Frontal cortex (tissue), 3 donors: ENCODE measurements at regions not wholly inside any gene's neighbourhood (a gene's known extent, or its start where the extent isn't known, plus 50 kb on each side); places are given as distances from the start of the nearest gene placed in this dataset.

Experiments
- DNase-seq, 2 donors: peaks; one replicate each; pipeline ENCODE4 v3.0.0; 2012; ENCODE audit warnings: low spot score in 2 of 2
- FAIRE-seq: peaks from 2 replicates; lab custom pipeline; 2012; peaks lifted over from hg19 to GRCh38; lab: Jason Lieb, UNC
- donor health status: control.
- donor health status: control.
- donor health status: control.

DNA sequence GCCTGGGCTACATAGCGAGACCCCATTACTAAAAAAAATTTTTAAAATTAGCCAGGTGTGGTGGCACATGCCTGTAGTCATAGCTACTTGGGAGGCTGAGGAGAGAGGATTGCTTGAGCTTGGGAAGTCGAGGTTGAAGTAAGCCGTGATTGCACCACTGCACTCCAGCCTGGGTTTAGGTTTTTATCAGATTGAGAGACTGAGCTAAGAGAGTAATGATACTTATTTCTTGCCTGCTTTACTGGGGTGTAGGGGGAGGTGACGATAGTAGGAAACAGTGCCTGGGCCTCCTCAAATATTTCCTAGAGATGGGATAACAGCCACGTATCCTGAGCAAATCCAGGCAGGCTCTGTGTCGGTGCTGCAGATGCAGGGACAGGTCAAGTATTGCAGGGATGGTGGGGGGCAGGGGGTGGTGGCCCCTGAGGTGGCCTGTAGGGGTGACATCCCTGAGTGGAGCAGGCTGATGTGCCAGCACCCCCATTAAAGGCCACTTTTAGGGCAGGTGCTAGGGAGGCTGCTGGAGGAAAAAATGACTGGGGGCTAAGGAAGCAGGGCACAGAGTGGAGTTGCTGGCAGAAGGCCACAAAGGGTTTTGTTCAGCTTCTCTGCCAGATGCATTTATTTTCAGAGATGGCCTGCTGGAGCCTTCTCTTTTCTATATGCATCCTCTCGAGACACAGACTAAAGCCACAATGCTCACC is 130.5 kb downstream of the RHOU start:
- DNase-seq (no peak), FAIRE-seq (no peak)

DNA sequence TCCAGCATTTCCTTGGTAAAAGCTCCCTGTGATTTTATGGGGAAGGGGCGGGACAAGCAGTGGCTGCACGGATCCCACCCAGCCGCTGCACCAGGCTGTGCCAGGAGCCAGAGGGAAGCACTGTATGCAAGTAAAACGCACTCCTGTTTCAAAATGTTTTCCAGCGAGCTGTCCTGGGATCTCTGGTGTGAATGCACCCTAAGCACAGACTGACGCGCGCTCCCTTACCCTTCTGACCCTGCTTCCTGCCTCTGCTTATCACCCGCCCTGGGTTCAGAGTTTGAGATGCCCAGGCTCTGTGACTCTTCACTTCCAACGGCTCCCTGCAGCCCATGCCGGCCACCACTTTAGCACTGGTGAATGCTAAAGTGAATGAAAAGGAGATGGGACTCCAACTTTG is 131.2 kb downstream of the RHOU start:
- DNase-seq (no peak), FAIRE-seq (no peak)

- no peak for DNase-seq
- no peak for FAIRE-seq
Observed at GRCh38 chr1:228867108-228867950, 132.1 kb downstream of the RHOU start.

DNA sequence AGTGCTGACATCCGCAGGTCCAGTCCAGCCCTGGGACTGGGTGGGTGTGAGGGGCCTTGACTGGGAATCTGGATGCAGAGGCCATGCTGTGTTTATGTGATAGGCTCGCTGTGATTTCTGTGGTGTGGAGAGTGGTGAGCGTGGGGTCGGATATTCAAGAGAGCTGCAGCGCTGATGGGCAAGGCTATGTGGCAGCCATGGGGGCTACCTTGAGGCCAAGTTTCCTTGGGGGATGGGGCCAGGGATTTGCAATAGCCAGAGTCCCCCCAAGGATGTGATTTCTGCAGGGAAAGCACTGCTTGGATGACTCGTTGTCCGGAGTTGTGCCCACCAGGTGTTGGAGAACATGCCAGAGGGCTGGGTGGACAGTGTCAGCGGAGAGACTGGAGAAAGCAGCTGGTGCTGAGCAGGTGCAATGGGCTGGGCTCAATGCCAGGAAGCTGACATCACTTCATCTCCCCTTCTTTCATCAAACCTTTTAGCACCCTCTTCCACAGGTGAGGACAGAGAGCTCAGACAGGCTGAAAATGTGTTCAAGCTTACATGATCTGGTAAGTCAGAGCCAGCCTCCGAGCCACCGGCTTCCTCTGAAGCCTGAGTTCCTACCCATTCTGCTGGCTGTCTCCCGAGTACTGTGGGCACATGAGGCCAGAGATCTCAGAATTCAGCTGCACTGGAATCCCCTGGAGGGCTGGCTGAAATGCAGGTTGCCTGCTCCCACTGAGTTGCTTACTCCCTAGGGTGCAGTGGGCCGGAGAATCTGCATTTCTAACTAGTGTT is 132.9 kb downstream of the RHOU start:
- DNase-seq (no peak), FAIRE-seq (no peak)

GRCh38 chr1:228868731-228869024 is 133.4 kb downstream of the RHOU start:
- FAIRE-seq (no peak), DNase-seq (no peak)

- DNase-seq (no peak), FAIRE-seq (no peak)
Observed at GRCh38 chr1:228869312-228869824, 134.1 kb downstream of the RHOU start.

GRCh38 chr1:228870041-228870713 is 134.9 kb downstream of the RHOU start:
- DNase-seq (no peak), FAIRE-seq (no peak)

GRCh38 chr1:228871314-228872061 is 136.2 kb downstream of the RHOU start:
- DNase-seq (no peak), FAIRE-seq (no peak)

- no peak for FAIRE-seq
- no peak for DNase-seq
Observed at GRCh38 chr1:228872080-228872479, 136.8 kb downstream of the RHOU start.

GRCh38 chr1:228873709-228874108 is 138.4 kb downstream of the RHOU start:
- FAIRE-seq (no peak), DNase-seq (no peak)

- no peak for DNase-seq
- FAIRE-seq, result no peak
Observed at GRCh38 chr1:228875741-228876140, 140.5 kb downstream of the RHOU start.

DNA sequence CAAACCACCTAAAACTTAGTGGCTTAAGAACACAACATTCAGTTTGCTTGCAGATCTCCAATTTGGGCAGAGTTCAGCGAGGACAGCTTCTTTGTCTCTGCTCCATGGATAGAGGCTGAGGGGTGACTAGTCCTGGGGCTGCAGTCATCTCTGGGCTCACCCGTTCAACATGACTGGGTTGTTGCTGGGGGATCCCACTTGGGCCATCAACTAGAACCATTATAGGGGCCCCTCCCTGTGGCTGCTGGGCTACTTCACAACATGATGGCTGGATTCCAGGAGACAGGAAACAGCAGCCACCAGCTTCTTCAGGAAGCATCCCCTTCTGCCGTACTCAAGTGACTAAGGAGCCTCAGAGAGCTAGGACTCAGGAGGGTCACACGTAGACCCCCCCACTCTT is 140.9 kb downstream of the RHOU start:
- DNase-seq, result no peak
- no peak for FAIRE-seq

- DNase-seq (no peak), FAIRE-seq (no peak)
Observed at GRCh38 chr1:228879164-228879563, 143.9 kb downstream of the RHOU start.

DNA sequence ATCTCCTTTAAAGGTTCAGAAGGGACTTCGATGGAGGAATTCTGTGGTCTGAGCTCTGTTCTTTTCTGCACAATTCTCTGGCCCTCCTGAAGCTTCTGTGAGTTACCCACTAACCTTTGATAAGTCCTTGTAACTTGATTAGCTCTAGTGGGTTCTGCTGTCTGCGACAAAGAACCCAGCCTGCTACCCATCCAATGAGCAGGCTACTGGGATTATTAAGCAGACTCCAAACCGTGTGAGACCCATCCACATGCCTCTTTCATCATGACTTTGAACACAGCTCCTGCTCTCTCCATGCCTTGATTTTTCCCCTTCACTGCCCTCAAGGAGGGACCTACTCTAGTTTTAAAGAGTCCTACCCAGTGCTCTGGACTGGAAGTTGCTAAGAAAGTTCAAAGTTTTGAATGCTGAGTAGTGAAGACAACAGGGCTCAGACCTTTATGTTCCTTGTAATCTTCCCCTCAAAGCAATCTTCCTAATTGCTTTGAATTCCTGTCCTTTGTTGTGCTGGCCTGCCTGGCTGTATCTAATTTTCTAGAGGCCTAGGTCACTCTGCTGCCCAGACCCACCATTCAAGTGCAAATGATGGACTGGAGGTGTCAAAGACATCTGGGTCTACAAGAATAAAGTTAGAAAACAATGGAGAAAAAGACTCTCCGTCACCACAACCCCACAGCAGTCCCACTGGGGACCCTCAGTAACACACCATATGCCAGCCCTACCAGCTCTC is 146.9 kb downstream of the RHOU start:
- DNase-seq (no peak), FAIRE-seq (no peak)

DNA sequence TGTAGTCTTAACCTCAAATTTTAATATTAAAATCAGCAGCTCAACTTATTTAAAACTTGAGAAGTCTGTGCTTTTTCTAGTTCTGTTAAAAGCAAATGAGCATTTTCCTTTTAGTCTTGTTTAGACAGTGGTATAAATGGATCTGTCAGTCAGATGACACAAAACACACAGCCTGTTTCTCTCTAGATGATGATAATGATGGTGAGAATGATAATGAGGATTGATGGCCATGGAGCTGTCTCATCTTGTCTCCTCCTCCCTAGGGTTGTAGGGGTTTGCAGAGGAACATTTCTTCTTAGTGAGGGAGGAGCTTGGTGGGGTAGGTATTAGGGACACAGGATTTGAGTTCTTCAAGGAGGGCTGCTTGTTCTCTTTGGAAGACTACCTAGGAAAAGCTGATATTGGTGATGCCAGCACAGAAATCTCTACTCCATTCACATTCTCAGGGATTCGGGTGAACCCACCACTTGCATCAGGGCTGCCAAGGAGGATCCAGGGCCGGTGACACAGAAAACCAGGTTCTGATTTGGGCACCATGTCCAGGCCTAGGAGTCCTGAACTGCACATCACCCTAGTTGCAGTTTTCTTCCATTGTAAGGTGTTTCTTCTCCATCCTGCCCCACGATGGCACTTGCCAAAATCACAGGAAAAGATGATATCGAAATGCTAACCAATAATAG is 147.6 kb downstream of the RHOU start:
- FAIRE-seq (no peak), DNase-seq (no peak)

DNA sequence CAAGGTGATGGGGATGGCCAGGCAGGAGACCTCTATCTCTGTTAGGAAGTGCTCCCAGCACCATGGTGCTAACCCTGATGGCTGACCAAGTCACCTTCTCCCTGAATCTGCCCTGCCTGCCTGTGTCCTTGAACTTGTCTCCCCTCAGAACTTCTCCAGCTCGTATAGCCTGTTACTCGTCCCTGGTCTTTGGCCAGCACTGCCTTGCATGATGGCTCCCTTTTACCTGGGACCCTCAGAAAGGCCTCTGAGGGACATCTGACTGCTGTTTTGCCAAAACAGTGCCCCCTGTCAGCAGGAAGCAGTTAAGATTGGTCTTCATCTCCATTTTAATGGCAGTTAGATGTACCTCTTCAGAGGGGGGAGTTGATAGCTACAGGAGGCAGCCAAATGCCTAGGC is 148.3 kb downstream of the RHOU start:
- DNase-seq (no peak), FAIRE-seq (no peak)

- no peak for FAIRE-seq
Observed at GRCh38 chr1:228884196-228884595, 148.9 kb downstream of the RHOU start.

More at GRCh38 chr1:228884196-228884595, 148.9 kb downstream of the RHOU start:
- DNase-seq, result no peak
